ENCODE measurements at regions not wholly inside any gene's neighbourhood (a gene's known extent, or its start where the extent isn't known, plus 50 kb on each side); places are given as distances from the start of the nearest gene placed in this dataset.

DNA sequence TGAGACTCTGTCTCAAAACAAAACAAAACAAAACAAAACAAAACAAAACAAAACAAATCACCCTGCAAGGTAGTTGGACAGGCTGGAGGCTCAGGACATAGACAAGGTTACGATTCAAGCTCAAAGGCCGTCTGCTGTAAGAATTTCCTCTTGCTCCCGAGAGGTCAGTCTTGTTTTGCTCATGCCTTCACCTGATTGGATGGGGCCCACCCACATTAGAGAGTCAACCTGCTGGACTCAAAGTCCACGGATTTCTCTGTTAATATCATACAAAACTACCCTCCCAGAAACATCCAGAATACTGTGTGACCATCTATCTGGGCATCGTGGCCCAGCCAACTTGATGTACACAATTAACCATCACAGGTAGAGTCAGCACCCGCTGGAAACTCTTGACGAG lies 330.0 kb upstream of the EEF2KMT start:
- no peaks in the 10 kb centered on the region for H3K36me3 ChIP-seq
- H3K4me1 ChIP-seq (ENCODE audit: control insufficient read depth in 1 of 2, low read depth in 2 of 2) = no peaks in the 10 kb centered on the region
- DNase-seq (ENCODE audit: low spot score) (no peak), ATAC-seq (ENCODE audit: insufficient number of reproducible peaks, low FRiP score, low read depth) (no peak)
- no peaks in the 10 kb centered on the region for H3K9me3 ChIP-seq
- TF ChIP-seq, protein P1, sequence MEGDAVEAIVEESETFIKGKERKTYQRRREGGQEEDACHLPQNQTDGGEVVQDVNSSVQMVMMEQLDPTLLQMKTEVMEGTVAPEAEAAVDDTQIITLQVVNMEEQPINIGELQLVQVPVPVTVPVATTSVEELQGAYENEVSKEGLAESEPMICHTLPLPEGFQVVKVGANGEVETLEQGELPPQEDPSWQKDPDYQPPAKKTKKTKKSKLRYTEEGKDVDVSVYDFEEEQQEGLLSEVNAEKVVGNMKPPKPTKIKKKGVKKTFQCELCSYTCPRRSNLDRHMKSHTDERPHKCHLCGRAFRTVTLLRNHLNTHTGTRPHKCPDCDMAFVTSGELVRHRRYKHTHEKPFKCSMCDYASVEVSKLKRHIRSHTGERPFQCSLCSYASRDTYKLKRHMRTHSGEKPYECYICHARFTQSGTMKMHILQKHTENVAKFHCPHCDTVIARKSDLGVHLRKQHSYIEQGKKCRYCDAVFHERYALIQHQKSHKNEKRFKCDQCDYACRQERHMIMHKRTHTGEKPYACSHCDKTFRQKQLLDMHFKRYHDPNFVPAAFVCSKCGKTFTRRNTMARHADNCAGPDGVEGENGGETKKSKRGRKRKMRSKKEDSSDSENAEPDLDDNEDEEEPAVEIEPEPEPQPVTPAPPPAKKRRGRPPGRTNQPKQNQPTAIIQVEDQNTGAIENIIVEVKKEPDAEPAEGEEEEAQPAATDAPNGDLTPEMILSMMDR (IDR thresholded peaks at IDR 0.05) = no peak
- no peaks in the 10 kb centered on the region for H3K27me3 ChIP-seq (replicated peaks; ENCODE audit: insufficient read depth)
- H3K4me3 ChIP-seq = no peak overlapping the region
- no peak overlapping the region for H3K27ac ChIP-seq

DNA sequence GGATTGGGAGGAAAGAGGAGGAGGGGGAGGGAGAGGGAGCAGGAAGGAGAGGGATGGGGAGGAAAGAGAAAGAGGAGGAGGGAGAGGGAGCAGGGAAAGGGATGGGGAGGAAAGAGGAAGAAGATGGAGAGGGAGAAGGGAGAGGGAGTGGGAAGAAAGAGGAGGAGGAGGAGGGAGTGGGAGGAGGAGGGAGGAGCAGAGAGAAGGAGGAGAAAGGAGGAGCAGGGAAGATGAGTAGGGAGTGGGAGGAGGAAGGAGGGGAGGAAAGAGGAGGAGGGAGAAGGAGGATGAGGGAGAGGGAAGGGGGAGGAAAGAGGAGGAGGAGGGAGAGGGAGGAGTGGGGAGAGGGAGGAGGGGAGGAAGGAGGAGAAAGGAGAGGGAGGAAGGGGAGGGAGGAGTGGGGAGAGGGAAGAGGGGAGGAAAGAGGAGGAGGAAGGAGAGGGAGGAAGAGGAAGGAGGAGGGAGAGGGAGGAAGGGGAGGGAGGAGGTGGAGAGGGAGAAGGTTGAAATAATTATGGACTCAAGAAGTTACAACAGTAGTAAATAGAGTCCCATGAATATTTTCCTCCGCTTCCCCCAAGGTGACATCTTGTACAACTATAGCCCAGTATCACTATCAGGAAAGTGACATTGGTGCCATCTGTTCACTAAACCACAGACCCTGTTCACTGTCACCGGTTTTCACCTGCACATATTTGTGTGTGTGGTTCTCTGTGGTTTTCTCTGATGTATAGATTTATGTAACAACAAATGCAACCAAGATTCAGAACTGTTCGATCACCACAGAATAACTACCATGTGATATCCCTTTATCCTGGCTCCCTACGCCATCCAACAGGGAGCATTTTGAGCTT lies 325.3 kb upstream of the EEF2KMT start:
- Histone ChIP-seq H3K27me3 (replicated peaks; ENCODE audit: insufficient read depth) (no peaks in the 10 kb centered on the region), H3K4me3 (no peak overlapping the region), H3K36me3 (no peaks in the 10 kb centered on the region), H3K4me1 (ENCODE audit: control insufficient read depth in 1 of 2, low read depth in 2 of 2) (no peaks in the 10 kb centered on the region), H3K27ac (no peak overlapping the region), H3K9me3 (no peaks in the 10 kb centered on the region)
- TF ChIP-seq, protein P1 (IDR thresholded peaks at IDR 0.05) = no peak
- DNase-seq (ENCODE audit: low spot score) = no peak
- no peak for ATAC-seq (ENCODE audit: insufficient number of reproducible peaks, low FRiP score, low read depth)

DNA sequence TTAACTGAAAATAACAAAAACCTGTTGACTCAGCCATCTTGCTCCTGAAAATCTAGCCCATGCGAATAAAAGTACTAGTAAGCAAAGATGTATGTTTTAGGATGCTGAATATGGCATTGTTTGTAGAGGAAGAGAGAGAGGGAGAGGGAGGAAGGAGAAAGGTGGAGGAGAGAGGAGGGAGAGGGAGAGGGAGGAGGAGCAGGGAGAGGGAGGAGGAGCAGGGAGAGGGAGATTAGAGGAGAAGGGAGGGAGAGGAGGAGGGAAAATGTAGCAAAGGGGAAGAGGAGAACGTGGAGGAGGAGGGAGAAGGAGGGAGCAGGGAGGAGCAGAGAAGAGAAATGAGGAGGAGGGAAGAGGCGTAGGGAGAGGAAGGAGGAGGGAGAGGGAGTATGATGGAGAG lies 324.5 kb upstream of the EEF2KMT start:
- Histone ChIP-seq H3K27ac (no peak overlapping the region), H3K4me3 (no peak overlapping the region), H3K4me1 (ENCODE audit: control insufficient read depth in 1 of 2, low read depth in 2 of 2) (no peaks in the 10 kb centered on the region), H3K36me3 (no peaks in the 10 kb centered on the region), H3K27me3 (replicated peaks; ENCODE audit: insufficient read depth) (no peaks in the 10 kb centered on the region), H3K9me3 (no peaks in the 10 kb centered on the region)
- no peak for DNase-seq (ENCODE audit: low spot score)
- TF ChIP-seq, protein P1 (IDR thresholded peaks at IDR 0.05) = no peak
- no peak for ATAC-seq (ENCODE audit: insufficient number of reproducible peaks, low FRiP score, low read depth)

DNA sequence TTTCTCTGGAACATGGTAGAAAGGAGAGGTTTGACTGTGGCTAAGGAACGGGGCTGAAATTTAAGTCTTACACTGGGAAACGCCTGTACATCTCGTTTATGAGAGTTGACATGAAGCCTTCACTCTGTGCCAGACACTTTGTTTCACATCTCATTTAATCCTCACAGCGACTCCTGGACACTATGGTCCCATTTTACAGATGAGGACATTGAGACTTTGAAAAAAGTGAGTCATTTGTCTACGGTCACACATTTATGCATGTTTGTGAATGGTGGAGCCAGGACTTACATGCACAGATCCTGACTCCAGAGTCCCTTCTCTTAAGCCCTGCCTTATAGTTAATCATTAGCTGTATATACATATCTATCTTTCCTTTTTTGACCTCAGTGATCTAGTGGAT lies 318.4 kb upstream of the EEF2KMT start:
- ATAC-seq (ENCODE audit: insufficient number of reproducible peaks, low FRiP score, low read depth) (no peak), DNase-seq (ENCODE audit: low spot score) (no peak)
- TF ChIP-seq, protein P1 (IDR thresholded peaks at IDR 0.05) = no peak
- H3K9me3 ChIP-seq = no peaks in the 10 kb centered on the region
- no peak overlapping the region for H3K4me3 ChIP-seq
- H3K4me1 ChIP-seq (ENCODE audit: control insufficient read depth in 1 of 2, low read depth in 2 of 2) = no peaks in the 10 kb centered on the region
- H3K36me3 ChIP-seq = no peaks in the 10 kb centered on the region
- no peaks in the 10 kb centered on the region for H3K27me3 ChIP-seq (replicated peaks; ENCODE audit: insufficient read depth)
- no peak overlapping the region for H3K27ac ChIP-seq

DNA sequence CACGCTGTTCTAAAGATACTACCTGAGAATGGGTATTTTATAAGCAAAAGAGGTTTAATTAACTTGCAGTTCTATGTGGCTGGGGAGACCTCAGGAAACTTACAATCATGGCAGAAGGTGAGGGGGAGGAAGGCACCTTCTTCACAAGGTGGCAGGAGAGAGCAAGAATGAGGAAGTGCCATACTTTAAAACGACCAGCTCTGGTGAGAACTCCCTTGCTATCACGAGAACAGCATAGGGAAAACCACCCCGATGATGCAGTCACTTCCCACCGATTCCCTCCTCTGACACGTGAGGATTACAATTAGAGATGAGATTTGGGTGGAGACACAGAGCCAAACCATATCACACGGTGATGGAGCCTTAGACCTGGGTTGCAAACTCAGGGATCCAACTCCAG lies 317.5 kb upstream of the EEF2KMT start:
- Histone ChIP-seq H3K27ac (no peak overlapping the region), H3K36me3 (no peaks in the 10 kb centered on the region)

More for the DNA sequence above, 317.5 kb upstream of the EEF2KMT start:
- Histone ChIP-seq H3K4me1 (ENCODE audit: control insufficient read depth in 1 of 2, low read depth in 2 of 2) (no peaks in the 10 kb centered on the region), H3K4me3 (no peak overlapping the region), H3K9me3 (no peaks in the 10 kb centered on the region), H3K27me3 (replicated peaks; ENCODE audit: insufficient read depth) (no peaks in the 10 kb centered on the region)
- no peak for ATAC-seq (ENCODE audit: insufficient number of reproducible peaks, low FRiP score, low read depth)
- TF ChIP-seq, protein P1 (IDR thresholded peaks at IDR 0.05) = no peak
- no peak for DNase-seq (ENCODE audit: low spot score)

All from thoracic aorta (tissue), 2 donors.